GM12878 (cell line): ENCODE measurements at regions not wholly inside any gene's neighbourhood (a gene's known extent, or its start where the extent isn't known, plus 50 kb on each side); places are given as distances from the start of the nearest gene placed in this dataset.

Experiments
- ATAC-seq: fragments of 200-7000 bp; cut with Tn5 transposase; 3 replicates; pipeline ENCODE4 v1.9.1; 2020; ENCODE audit warnings: mild to moderate bottlenecking, moderate library complexity
- BruUV-seq: library from RNA; stranded (reverse); fragments of 400-500 nt; replicated peaks from 2 replicates; lab custom pipeline; 2021; lab: Mats Ljungman, UMichigan
- CTCF ChIA-PET: fragments of 300-600 bp; sonication (Branson Sonifier 250); formaldehyde crosslinking; extraction: SDS; loops from one replicate; lab custom pipeline; 2021; ENCODE audit warnings: inconsistent platforms; lab: Yijun Ruan, JAX
- POLR2A ChIA-PET: fragments of 350-600 bp; formaldehyde crosslinking; extraction: SDS; loops from one replicate; lab custom pipeline; 2021; ENCODE audit warnings: inconsistent platforms; lab: Charles Lee
- RAD21 ChIA-PET: fragments of 300-600 bp; sonication (Branson Sonifier 250); formaldehyde crosslinking; loops from one replicate; lab custom pipeline; 2023; ENCODE audit warnings: antibody characterized with exemption; ENCODE audit not compliant: unreplicated experiment; lab: Charles Lee
- SMC1A ChIA-PET: fragments of 300-600 bp; sonication (Branson Sonifier 250); formaldehyde crosslinking; loops from one replicate; lab custom pipeline; 2023; ENCODE audit not compliant: unreplicated experiment, uncharacterized antibody; lab: Charles Lee
- DNase-seq: peaks from one replicate; pipeline ENCODE4 v3.0.0-alpha.2; 2011; ENCODE audit warnings: low read depth, low spot score
- FAIRE-seq: peaks from 3 replicates; lab custom pipeline; 2011; peaks lifted over from hg19 to GRCh38; lab: Jason Lieb, UNC
- H2AFZ ChIP-seq: 2 replicates; pipeline ENCODE4 v1.6.0; 2011; ENCODE audit warnings: low read depth, low read length, control low read depth; ENCODE audit not compliant: control insufficient read depth
- H3K27ac ChIP-seq: 2 replicates; pipeline ENCODE4 v1.5.1; 2011; ENCODE audit warnings: control low read depth; ENCODE audit not compliant: control insufficient read depth, insufficient read depth
- H3K27me3 ChIP-seq, 2 experiments: replicated peaks in 1 of 2; 2 replicates each; pipeline versions ENCODE4 v1.6.0 to v1.6.1; 2011; ENCODE audit warnings: low read length in 1 of 2; ENCODE audit not compliant: control insufficient read depth in 2 of 2, insufficient read depth in 2 of 2
- H3K36me3 ChIP-seq, 2 experiments: 2 replicates each; pipeline ENCODE4 v1.5.1; 2011; ENCODE audit warnings: low read length in 1 of 2; ENCODE audit not compliant: control insufficient read depth in 2 of 2, insufficient read depth in 2 of 2
- H3K4me1 ChIP-seq: 2 replicates; pipeline ENCODE4 v1.6.1; 2011; ENCODE audit warnings: mild to moderate bottlenecking, low read length, moderate library complexity, mixed read lengths; ENCODE audit not compliant: control insufficient read depth, insufficient read depth
- H3K4me2 ChIP-seq: 2 replicates; pipeline ENCODE4 v1.6.0; 2011; ENCODE audit warnings: control low read depth; ENCODE audit not compliant: control insufficient read depth, insufficient read depth
- H3K4me3 ChIP-seq: fragments of 200-600 bp; sonication (generic); 2 replicates; pipeline ENCODE4 v1.5.1; 2016
- H3K79me2 ChIP-seq: 2 replicates; pipeline ENCODE4 v1.6.0; 2011; ENCODE audit warnings: low read length; ENCODE audit not compliant: control insufficient read depth, insufficient read depth
- H3K9ac ChIP-seq: 2 replicates; pipeline ENCODE4 v1.8.0; 2011; ENCODE audit warnings: low read length, control low read depth, mixed read lengths; ENCODE audit not compliant: control insufficient read depth, insufficient read depth
- H3K9me3 ChIP-seq: replicated peaks from 3 replicates; pipeline ENCODE4 v1.5.1; 2011; ENCODE audit warnings: mild to moderate bottlenecking, low read length; ENCODE audit not compliant: control insufficient read depth, insufficient read depth
- H4K20me1 ChIP-seq: 2 replicates; pipeline ENCODE4 v1.6.0; 2011; ENCODE audit not compliant: control insufficient read depth, insufficient read depth
- CHD1 ChIP-seq: IDR thresholded peaks from 2 replicates; pipeline ENCODE4 v1.6.1; 2012; ENCODE audit warnings: low read depth, low read length, improper control_type of control experiment
- CHD2 ChIP-seq: IDR thresholded peaks from 2 replicates; pipeline ENCODE4 v1.6.1; 2011; ENCODE audit warnings: low read depth, low read length, improper control_type of control experiment, borderline replicate concordance
- ELK1 ChIP-seq: IDR thresholded peaks from 2 replicates; pipeline ENCODE4 v1.6.1; 2012; ENCODE audit warnings: low read depth, low read length, improper control_type of control experiment
- GATAD2B ChIP-seq: fragments of 450-650 bp; conservative IDR thresholded peaks from 2 replicates; pipeline ENCODE4 v1.6.1; 2017; ENCODE audit warnings: low read depth, mild to moderate bottlenecking, moderate library complexity
- HDAC2 ChIP-seq: fragments of 200-600 bp; sonication (generic); IDR thresholded peaks from 2 replicates; pipeline ENCODE4 v1.6.1; 2017
- IRF4 ChIP-seq: IDR thresholded peaks from 2 replicates; pipeline ENCODE4 v1.6.1; 2011; ENCODE audit warnings: low read depth, low read length
- KAT2A ChIP-seq: conservative IDR thresholded peaks from 2 replicates; pipeline ENCODE4 v1.6.1; 2011; ENCODE audit warnings: low read depth, low read length; ENCODE audit not compliant: control insufficient read depth
- MAX ChIP-seq: IDR thresholded peaks from 2 replicates; pipeline ENCODE4 v1.6.1; 2012; ENCODE audit warnings: low read depth, low read length, improper control_type of control experiment
- MXI1 ChIP-seq: fragments of 150-350 bp; IDR thresholded peaks from 2 replicates; pipeline ENCODE4 v1.6.1; 2011; ENCODE audit warnings: low read depth, mild to moderate bottlenecking, inconsistent platforms, low read length, improper control_type of control experiment
- NKRF ChIP-seq: fragments of 450-650 bp; conservative IDR thresholded peaks from 2 replicates; pipeline ENCODE4 v1.6.1; 2017; ENCODE audit warnings: mild to moderate bottlenecking, moderate library complexity
- RELA ChIP-seq: fragments of 450-650 bp; IDR thresholded peaks from 2 replicates; pipeline ENCODE4 v1.8.0; 2014; ENCODE audit warnings: borderline replicate concordance; ENCODE audit not compliant: partially characterized antibody
- REST ChIP-seq: IDR thresholded peaks from 2 replicates; pipeline ENCODE4 v1.6.1; 2012; ENCODE audit warnings: mild to moderate bottlenecking, low read depth, low read length
- SIN3A ChIP-seq: IDR thresholded peaks from 2 replicates; pipeline ENCODE4 v1.6.1; 2012; ENCODE audit warnings: low read depth, low read length, improper control_type of control experiment
- SMARCA5 ChIP-seq: fragments of 450-650 bp; IDR thresholded peaks from 2 replicates; pipeline ENCODE4 v1.6.1; 2017; ENCODE audit warnings: mild to moderate bottlenecking
- SPI1 ChIP-seq: IDR thresholded peaks from 2 replicates; pipeline ENCODE4 v1.6.1; 2011; ENCODE audit warnings: low read depth, mild to moderate bottlenecking, low read length, moderate library complexity, borderline replicate concordance; ENCODE audit not compliant: insufficient read depth
- USF1 ChIP-seq: IDR thresholded peaks from 2 replicates; pipeline ENCODE4 v1.6.1; 2011; ENCODE audit warnings: borderline replicate concordance, low read depth, mild to moderate bottlenecking, moderate library complexity, mixed read lengths, low read length; ENCODE audit not compliant: insufficient read depth; ENCODE audit errors: extremely low read length
- in situ Hi-C: fragments of 300-500 bp; cut with MboI; formaldehyde crosslinking; loops from 9 replicates; pipeline ENCODE4 v1.14.3; 2018; ENCODE audit warnings: mixed read lengths
- intact Hi-C: fragments of 100-400 bp; cut with micrococcal nuclease; formaldehyde crosslinking; loops from one replicate; pipeline ENCODE4 v1.14.2; 2022; ENCODE audit not compliant: unreplicated experiment

- no peak for DNase-seq
- intact Hi-C loops (no loop called here), in situ Hi-C loops (no loop called here)
- Histone ChIP-seq H3K4me1 (no peaks in the 10 kb centered on the region), H4K20me1 (no peaks in the 10 kb centered on the region), H3K9ac (no peak overlapping the region), H3K27ac (no peak overlapping the region), H3K79me2 (no peaks in the 10 kb centered on the region), H3K27me3 (no peaks in the 10 kb centered on the region), H2AFZ (no peak overlapping the region), H3K9me3 (no peaks in the 10 kb centered on the region), H3K4me2 (no peak overlapping the region), H3K36me3 (no peaks in the 10 kb centered on the region), H3K4me3 (no peak overlapping the region)
- ATAC-seq, result no peak
- CTCF ChIA-PET, result no interaction called here
- no peak for FAIRE-seq
- BruUV-seq, result no TSS peak
- SMC1A ChIA-PET, result no interaction called here
- POLR2A ChIA-PET, result no interaction called here
- RAD21 ChIA-PET, result no interaction called here
- TF ChIP-seq SPI1 (no peak), NKRF (no peak), GATAD2B (no peak), CHD2 (no peak), REST (no peak), ELK1 (no peak), MAX (no peak), RELA (no peak), IRF4 (no peak), KAT2A (no peak), SMARCA5 (no peak), CHD1 (no peak), USF1 (no peak), SIN3A (no peak), HDAC2 (no peak), MXI1 (no peak)
These were observed 1261.0 kb upstream of the SLC10A2 start for GRCh38 chr13:104327211-104327610.
